ENCODE measurements at regions not wholly inside any gene's neighbourhood (a gene's known extent, or its start where the extent isn't known, plus 50 kb on each side); places are given as distances from the start of the nearest gene placed in this dataset.
A peak's percentile ranks its signal among the peaks of the same experiment; 100 is the strongest.
"Not testable (repeated sequence)": the region's sequence is repeated elsewhere in the genome, so short reads cannot be mapped to it uniquely, and the experiment has no call there.

DNA sequence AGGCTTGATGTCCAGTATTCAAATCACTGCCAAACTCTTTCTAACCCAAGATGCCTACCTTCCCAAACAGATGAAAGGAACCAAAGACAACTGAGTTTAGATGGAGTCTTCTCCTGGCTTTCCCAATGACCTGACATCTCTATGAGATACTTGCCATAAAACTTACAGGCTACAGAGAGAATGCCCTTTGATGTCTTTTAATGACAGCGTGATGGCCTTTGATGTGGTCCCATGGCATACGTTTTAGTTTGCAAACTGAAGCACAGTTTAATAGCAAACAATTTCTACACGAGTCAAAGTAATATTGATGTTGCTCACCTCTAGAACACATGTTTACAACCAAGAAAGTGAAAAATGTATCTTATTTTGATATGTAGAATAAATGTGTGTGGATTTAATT is 73.2 kb downstream of the ZIC4 start:
- DNase-seq (ENCODE audit: low spot score), result no peak

DNA sequence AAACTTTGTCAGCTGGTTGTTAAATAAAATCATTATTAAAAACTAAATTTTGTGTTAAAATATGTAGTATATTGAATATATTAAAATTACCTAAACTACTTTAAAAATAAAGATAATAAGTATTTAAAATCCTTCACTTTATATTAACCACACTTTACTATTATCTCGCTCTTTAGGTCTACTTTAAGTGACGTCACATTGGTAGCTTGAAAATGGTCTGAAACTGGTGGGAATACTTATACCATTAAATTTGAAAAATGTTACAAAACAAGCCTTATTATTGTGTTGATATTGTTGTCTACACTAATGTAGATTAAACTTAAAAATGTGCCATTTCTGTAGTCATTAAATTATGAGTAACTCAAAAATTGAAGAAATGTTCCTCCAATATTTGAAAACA is 77.6 kb downstream of the ZIC4 start:
- DNase-seq (ENCODE audit: low spot score), result no peak

DNA sequence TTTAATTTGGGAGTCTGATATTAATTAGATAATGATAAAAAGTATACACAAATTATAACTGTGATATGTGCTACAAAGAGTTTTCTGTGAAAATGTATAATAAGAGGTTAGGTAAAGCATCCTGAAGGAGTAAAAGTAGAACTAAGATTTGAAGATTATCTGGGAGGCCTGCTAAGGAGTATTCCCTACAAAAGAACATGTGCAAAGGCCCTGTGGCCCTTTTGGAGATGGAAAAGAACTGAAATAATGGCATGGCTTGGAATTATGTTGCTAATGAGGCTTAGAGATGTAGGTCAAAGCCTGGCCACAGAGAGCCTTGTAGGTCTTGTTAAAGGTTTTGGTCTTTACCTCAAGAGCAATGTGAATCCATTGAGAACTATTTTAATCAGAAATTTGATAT is 82.0 kb downstream of the ZIC4 start:
- no peak for DNase-seq (ENCODE audit: low spot score)

DNA sequence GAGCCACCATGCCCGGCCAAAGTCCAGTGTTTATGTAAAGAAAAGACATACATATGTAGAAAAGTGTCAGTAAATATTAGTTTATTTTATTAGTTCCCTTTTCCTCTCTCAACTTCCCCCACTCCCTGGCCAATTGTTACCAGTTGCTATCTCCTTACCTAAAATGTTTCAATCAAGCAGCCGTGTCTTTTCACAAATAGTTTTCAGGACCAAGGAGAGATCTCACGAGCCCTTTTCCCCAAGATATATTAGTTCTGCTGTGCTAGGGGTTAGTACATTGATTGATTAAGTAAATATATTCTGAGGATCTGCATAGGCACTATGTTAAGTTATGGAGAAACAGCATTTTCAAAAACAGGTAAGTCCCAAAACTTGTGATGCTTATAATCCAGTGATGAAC is 87.4 kb downstream of the ZIC4 start:
- DNase-seq (ENCODE audit: low spot score), result no peak

DNA sequence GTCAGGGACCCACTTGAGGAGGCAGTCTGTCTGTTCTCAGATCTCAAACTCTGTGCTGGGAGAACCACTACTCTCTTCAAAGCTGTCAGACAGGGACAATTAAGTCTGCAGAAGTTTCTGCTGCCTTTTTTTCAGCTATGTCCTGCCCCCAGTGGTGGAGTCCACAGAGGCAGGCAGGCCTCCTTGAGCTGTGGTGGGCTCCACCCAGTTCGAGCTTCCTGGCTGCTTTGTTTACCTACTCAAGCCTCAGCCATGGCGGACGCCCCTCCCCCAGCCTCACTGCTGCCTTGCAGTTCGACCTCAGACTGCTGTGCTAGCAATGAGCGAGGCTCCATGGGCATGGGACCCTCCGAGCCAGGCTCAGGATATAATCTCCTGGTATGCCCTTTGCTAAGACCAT is 89.3 kb downstream of the ZIC4 start:
- not testable (repeated sequence) for DNase-seq (ENCODE audit: low spot score)

DNA sequence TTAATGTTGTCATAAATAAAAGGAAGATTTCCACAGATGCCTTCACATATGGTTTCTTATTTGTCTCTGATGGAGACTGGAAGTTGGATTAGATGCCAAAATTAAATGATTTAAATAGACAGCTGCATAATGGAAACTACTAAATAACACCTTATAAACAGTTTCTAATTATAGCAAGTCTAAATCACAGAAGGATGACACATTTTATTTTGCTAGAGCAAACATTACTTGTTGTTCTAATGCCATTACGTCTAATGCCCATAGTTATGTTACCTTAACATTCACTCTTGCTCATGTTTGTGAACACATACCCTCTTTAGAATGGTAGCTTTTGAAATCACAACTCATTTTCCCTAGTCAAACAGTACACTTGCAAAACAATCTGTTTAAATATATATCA is 92.8 kb downstream of the ZIC4 start:
- no peak for DNase-seq (ENCODE audit: low spot score)

DNA sequence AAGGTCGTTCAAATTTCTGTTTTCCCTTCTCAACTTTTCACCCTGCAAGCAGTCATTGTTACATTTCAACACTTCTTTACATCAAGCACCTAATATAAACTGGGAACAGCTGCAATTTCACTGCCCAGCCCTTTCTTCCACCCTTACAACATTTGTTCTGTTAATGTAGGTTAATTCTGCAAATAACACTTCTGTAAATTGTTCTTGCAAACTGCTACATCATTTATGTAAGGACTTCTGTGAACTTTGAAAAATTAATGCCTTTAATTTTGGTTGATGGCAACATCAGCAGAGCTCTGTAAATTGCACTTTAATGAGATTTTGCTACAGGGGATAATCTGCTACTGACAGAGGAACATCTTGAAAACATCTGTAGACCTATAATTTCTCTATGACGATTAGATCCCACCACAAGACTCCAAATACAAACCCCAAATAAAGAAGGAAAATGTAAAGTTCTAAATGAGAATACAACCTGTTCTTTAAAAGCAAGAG is 93.5 kb downstream of the ZIC4 start:
- no peak for DNase-seq (ENCODE audit: low spot score)

DNA sequence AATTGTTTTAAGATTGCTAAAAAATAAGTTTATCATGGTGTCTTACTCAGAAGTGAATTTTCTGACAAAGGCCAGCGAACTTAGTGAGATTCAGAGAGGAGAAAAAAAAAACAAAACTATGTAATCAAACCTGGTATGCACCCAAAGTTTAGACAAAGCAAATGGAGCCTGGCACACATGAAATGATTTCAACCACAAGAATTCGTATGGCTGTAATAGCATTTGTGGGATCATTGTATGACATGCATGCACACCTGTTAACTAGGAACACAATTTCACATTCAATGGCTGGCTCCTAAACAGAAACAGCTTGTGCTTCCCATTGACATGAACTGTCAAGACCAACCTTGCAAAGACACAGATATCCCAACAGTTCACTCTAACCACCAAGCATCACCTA is 94.6 kb downstream of the ZIC4 start:
- no peak for DNase-seq (ENCODE audit: low spot score)

DNA sequence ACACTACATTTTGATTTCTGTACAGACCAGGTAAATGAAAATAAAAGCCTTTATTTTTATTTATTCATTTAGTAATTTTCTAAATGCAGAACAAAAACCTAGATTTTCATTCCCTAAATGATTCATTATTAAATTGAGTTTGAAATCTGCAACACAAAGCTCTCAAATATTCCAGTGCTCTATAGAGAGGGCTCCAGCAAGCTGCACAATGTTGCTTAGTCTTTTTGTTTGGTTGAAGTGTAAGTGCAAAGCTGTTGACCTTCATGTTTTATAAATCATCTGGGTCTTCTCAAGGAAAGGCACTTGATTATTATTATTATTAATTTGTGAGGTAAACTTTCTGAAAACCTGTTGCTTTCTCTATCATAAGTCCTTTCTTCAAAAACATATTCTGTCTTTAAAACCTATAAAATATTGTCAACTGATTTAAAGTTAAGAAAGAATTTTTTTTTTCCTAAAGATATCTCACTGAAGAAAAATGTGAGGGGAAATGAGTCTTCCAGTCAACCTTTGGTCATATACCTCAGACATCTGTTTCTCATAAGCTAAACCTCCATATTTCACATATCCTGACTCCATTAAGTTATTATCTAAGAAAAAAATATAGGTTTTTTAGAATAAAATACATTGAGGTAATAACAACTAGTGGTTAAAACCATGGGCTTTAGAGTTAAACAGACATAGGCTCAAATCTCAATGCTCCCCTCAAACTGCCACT is 100.7 kb downstream of the ZIC4 start:
- no peak for DNase-seq (ENCODE audit: low spot score)

DNA sequence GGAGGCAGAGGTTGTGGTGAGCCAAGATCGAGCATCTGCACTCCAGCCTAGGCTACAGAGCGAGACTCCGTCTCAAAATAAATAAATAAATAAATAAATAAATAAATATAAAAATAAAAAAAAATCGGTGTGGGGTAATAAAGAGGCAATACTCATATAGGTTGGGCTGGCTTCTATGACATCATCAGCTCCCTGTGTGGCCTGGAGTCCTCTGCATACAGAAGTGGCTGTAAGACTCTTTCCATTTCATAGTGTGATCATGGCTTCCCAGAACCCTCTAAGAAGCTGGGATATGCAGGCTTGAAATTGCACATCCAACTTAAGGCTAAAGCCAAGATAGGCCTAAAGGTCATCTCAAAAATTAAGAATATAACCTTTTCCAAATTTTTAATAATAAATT is 101.6 kb downstream of the ZIC4 start:
- DNase-seq (ENCODE audit: low spot score), result no peak

DNA sequence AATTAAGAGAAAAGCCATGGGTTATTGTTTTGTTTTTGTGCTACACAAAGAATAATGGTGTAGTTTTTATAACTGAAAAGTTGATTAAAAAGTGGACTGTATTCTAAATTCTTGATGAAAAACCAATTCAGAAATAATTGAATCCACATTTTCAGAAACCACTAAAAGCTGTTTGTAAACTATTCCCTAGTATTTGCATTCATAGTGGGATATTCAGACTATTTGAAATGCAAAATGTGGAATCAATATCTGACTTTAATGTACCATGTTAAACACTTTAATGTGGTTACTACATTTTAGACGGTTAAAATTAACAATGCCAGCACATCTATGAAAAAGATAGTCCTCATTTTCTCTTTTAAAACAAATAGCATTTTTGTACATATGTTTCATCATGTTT is 104.6 kb downstream of the ZIC4 start:
- no peak for DNase-seq (ENCODE audit: low spot score)

DNA sequence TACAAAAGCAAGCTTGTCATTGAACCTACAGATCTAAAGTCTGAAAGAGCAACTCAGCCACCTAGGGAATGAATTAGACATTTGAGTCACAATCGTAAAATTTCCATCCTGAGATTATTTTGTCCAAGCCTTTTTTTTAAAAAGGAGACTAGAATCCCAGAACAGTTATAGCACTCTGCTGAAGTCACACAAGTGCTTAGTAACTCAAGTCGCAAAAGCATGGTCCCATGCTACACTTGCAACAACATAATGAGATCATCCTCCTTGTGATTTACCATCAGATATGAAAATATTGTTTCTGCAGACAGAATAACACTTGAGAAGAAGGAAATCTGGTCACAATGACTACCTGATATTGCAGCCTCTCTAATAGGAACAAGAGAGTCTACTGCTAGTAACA is 106.7 kb downstream of the ZIC4 start:
- no peak for DNase-seq (ENCODE audit: low spot score)

DNA sequence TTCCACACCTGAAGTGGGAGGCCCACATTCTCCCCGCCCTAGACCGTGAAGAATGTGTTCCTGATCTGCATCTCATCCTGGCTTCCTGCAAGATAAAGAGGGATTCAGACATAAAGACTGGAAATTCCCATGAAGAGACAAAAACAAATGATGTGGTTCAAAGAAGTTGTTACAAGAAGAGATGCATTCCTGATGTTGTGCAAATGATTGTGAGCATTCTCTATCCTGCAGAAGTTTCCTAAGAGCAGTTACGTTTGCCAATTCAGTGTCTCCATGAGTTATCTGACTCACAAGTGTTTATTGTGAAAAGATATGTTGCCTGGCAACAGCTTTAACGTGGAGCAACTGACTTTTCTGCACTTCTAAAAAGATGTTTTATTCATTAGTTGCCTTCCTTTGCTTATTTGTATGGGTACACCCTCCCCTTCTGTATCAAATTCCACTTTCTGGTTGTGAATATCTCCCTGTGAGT is 107.8 kb downstream of the ZIC4 start:
- peak; percentile 66 for DNase-seq (ENCODE audit: low spot score)

DNA sequence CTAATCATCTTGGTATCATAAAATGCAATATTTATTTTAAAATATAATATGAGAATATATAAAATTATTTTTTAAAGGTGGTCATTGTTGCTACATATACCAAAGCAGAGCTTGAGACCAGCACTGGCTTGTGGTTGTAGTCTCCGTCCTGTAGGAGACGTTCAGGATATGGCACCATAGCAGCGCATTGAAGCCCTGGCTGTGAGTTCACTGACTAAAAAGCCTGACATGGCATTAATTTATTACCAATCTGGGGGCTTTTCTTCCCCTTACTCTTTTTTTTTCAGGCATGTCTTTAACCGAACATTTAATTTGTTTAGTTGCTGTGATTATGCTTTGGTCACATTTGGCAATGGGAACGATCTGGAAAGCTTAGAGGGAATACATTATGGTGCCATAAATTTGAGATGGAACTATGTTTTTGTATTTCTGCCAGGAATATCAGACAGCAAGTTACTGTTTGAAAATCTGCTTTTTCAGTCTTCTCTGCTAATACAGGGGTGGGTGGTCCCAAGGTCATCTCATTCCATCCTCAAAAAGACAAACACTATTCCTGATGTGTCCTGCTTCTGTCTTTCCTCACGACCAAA is 108.5 kb downstream of the ZIC4 start:
- no peak for DNase-seq (ENCODE audit: low spot score)

DNA sequence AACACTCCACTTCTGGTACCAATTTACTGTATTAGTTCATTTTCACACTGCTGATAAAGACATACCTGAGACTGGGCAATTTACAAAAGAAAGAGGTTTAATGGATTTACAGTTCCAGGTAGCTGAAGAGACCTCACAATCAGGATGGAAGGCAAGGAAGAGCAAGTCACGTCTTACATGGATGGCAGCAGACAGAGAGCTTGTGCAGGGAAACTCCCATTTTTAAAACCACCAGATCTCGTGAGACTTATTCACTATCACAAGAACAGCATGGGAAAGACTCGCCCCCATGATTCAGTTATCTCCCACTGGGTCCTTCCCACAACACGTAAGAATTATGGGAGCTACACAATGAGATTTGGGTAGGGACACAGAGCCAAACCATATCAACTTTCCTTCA is 119.0 kb downstream of the ZIC4 start:
- DNase-seq (ENCODE audit: low spot score), result not testable (repeated sequence)

DNA sequence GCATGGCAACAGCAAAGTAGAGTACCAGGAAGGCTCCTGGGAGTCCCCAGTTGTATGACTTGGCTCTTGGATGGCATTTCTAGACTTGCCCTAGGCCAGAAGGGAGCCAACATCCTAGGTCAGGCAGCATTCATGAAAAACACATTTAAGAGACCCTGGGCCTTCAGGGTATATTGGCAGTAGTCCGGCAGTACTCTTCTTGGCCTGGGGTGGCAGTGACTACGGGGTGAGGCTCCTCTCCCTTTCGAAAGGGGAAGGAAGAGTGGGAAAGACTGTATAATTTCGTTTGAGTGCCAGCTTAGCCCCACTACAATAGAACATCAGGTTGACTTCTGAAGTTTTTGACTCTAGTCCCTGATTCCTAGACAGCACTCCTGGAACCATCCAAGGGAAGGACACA is 136.4 kb downstream of the ZIC4 start:
- no peak for DNase-seq (ENCODE audit: low spot score)

DNA sequence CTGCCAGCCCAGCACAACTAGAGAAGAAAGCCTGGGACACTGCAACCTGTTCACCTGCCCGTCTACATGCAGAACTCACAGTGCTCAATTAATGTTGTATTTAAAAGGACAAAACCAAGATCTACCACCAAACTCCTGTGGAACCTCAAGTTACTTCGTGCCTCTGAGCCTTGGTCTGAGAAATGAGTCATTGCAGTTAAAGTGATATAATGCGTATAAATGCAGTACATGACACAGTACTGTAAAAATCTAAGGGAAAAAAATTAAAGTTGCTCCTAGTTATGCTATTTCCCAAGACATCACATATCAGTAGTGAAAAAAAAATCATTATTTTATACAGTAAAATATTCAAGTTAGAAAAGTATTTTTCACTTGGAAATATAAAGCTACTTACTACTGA is 138.9 kb downstream of the ZIC4 start:
- DNase-seq (ENCODE audit: low spot score), result no peak

DNA sequence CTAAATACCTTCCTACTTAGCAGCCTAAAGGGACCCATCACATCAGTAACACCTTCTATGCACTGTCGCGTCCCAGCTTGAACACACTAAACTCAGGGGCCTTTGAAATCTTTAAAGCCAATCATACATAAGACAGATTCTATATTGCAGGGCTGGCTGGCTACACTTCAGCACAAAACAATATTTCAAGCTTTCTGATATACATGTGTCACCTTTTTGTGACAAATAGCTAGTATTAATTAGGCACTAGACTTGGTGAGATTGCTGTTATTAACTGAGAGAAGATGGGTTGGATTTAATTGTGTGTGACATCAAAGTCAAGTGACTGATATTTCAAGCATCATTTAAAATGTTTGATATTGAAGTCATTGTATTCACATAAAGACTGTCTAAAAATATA is 148.4 kb downstream of the ZIC4 start:
- no peak for DNase-seq (ENCODE audit: low spot score)

DNA sequence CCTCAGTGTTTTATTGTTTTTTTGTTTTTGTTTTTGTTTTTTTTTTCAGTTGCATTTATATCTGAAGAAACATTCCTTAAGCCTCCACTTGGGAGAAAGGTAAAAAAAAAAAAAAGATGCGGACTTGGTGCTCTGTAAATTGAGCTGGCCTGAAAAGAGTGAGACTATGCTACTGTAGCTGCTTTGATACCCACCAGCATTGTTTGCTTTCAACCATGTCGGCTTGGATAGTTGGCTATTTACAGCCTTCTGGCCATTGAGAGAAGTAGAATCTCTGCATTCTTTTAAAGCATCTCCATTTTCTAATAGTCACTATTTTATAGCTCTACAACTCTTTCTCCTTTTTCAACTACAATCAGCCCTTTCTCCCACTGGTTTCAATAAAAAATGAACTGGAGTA is 149.6 kb downstream of the ZIC4 start:
- no peak for DNase-seq (ENCODE audit: low spot score)

DNA sequence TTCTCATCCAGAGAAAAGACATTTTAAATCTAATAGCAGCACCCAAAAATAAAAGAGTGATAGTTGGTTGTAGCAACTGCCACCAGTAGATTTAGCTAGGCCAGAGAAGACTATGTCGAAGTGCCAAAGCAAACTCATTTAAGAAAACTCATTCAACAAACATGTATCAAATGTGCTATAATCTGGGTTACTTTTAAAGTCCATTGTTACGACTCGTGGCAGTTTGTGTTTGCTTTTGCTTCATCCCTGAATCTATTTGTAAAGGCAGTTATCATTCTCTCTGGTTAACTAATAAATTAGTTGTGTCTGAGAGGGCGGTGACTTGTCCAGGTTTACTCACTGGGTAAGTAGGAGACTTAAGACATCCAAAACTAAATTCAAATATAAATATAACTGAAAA is 159.4 kb downstream of the ZIC4 start:
- DNase-seq (ENCODE audit: low spot score), result peak; percentile 7

DNA sequence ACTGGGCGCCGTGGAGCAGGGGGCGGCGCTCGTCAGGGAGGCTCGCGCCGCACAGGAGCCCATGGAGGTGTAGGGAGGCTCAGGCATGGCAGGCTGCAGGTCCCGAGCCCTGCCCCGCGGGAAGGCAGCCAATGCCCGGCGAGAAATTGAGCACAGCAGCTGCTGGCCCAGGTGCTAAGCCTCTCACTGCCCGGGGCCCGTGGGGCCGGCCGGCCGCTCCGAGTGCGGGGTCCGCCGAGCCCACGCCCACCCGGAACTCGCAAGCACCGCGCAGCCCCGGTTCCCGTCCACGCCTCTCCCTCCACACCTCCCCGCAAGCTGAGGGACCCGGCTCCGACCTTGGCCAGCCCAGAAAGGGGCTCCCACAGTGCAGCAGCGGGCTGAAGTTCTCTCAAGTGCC is 160.7 kb downstream of the ZIC4 start:
- DNase-seq (ENCODE audit: low spot score), result not testable (repeated sequence)

DNA sequence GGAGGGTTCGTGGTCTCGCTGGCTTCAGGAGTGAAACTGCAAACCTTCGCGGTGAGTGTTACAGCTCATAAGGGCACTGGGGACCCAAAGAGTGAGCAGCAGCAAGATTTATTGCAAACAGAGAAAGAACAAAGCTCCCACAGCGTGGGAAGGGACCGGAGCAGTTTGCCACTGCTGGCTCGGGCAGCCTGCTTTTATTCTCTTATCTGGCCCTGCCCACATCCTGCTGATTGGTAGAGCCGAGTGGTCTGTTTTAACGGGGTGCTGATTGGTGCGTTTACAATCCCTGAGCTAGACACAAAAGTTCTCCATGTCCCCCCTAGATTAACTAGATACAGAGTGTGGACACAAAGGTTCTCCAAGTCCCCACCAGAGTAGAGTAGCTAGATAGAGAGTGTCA is 161.3 kb downstream of the ZIC4 start:
- DNase-seq (ENCODE audit: low spot score), result not testable (repeated sequence)

DNA sequence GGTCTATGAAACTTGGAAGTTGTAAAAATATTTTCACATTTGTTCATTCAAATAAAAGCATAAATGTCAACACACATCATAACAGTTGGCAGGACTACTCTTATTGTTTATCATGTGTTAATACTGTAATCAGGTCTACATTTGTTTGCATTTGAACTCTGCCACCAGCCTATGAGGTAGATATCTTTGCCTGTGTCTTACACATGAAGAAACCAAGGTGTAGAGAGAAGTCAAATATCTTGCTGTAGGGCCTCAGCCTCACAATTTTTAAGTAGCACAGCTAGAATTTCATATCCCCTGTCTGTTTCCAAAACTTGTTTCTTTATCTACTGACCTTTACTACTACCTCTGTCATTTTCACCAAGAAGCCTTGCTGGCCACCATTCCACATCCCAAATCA is 161.9 kb downstream of the ZIC4 start:
- DNase-seq (ENCODE audit: low spot score), result no peak

DNA sequence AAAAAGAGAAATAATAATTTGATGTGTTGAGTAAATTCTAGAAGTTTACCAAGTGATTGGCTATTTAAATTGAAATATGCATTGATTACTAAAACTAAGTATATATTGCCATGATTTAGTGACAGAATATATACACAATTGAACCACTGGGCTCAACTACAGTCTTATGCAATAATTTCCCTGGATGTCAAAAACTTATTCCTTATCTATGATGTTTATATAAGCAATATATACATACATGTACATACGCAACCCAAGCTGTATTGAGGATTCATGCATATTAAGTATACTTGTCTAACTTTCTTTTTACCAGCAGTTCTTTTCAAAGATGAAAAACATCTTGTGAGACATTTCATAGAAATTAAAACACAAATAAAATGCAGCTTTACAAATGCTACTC is 165.8 kb downstream of the ZIC4 start:
- DNase-seq (ENCODE audit: low spot score), result no peak

All from AG08396 (cell line).